GM12878 (cell line): ENCODE measurements at regions not wholly inside any gene's neighbourhood (a gene's known extent, or its start where the extent isn't known, plus 50 kb on each side); places are given as distances from the start of the nearest gene placed in this dataset.

Experiments
- ATAC-seq: fragments of 200-7000 bp; cut with Tn5 transposase; 3 replicates; pipeline ENCODE4 v1.9.1; 2020; ENCODE audit warnings: mild to moderate bottlenecking, moderate library complexity
- BruUV-seq: library from RNA; stranded (reverse); fragments of 400-500 nt; replicated peaks from 2 replicates; lab custom pipeline; 2021; lab: Mats Ljungman, UMichigan
- CTCF ChIA-PET: fragments of 300-600 bp; sonication (Branson Sonifier 250); formaldehyde crosslinking; extraction: SDS; loops from one replicate; lab custom pipeline; 2021; ENCODE audit warnings: inconsistent platforms; lab: Yijun Ruan, JAX
- POLR2A ChIA-PET: fragments of 350-600 bp; formaldehyde crosslinking; extraction: SDS; loops from one replicate; lab custom pipeline; 2021; ENCODE audit warnings: inconsistent platforms; lab: Charles Lee
- RAD21 ChIA-PET: fragments of 300-600 bp; sonication (Branson Sonifier 250); formaldehyde crosslinking; loops from one replicate; lab custom pipeline; 2023; ENCODE audit warnings: antibody characterized with exemption; ENCODE audit not compliant: unreplicated experiment; lab: Charles Lee
- SMC1A ChIA-PET: fragments of 300-600 bp; sonication (Branson Sonifier 250); formaldehyde crosslinking; loops from one replicate; lab custom pipeline; 2023; ENCODE audit not compliant: unreplicated experiment, uncharacterized antibody; lab: Charles Lee
- DNase-seq: peaks from one replicate; pipeline ENCODE4 v3.0.0-alpha.2; 2011; ENCODE audit warnings: low read depth, low spot score
- FAIRE-seq: peaks from 3 replicates; lab custom pipeline; 2011; peaks lifted over from hg19 to GRCh38; lab: Jason Lieb, UNC
- H2AFZ ChIP-seq: 2 replicates; pipeline ENCODE4 v1.6.0; 2011; ENCODE audit warnings: low read depth, low read length, control low read depth; ENCODE audit not compliant: control insufficient read depth
- H3K27ac ChIP-seq: 2 replicates; pipeline ENCODE4 v1.5.1; 2011; ENCODE audit warnings: control low read depth; ENCODE audit not compliant: control insufficient read depth, insufficient read depth
- H3K27me3 ChIP-seq, 2 experiments: replicated peaks in 1 of 2; 2 replicates each; pipeline versions ENCODE4 v1.6.0 to v1.6.1; 2011; ENCODE audit warnings: low read length in 1 of 2; ENCODE audit not compliant: control insufficient read depth in 2 of 2, insufficient read depth in 2 of 2
- H3K36me3 ChIP-seq, 2 experiments: 2 replicates each; pipeline ENCODE4 v1.5.1; 2011; ENCODE audit warnings: low read length in 1 of 2; ENCODE audit not compliant: control insufficient read depth in 2 of 2, insufficient read depth in 2 of 2
- H3K4me1 ChIP-seq: 2 replicates; pipeline ENCODE4 v1.6.1; 2011; ENCODE audit warnings: mild to moderate bottlenecking, low read length, moderate library complexity, mixed read lengths; ENCODE audit not compliant: control insufficient read depth, insufficient read depth
- H3K4me2 ChIP-seq: 2 replicates; pipeline ENCODE4 v1.6.0; 2011; ENCODE audit warnings: control low read depth; ENCODE audit not compliant: control insufficient read depth, insufficient read depth
- H3K4me3 ChIP-seq: fragments of 200-600 bp; sonication (generic); 2 replicates; pipeline ENCODE4 v1.5.1; 2016
- H3K79me2 ChIP-seq: 2 replicates; pipeline ENCODE4 v1.6.0; 2011; ENCODE audit warnings: low read length; ENCODE audit not compliant: control insufficient read depth, insufficient read depth
- H3K9ac ChIP-seq: 2 replicates; pipeline ENCODE4 v1.8.0; 2011; ENCODE audit warnings: low read length, control low read depth, mixed read lengths; ENCODE audit not compliant: control insufficient read depth, insufficient read depth
- H3K9me3 ChIP-seq: replicated peaks from 3 replicates; pipeline ENCODE4 v1.5.1; 2011; ENCODE audit warnings: mild to moderate bottlenecking, low read length; ENCODE audit not compliant: control insufficient read depth, insufficient read depth
- H4K20me1 ChIP-seq: 2 replicates; pipeline ENCODE4 v1.6.0; 2011; ENCODE audit not compliant: control insufficient read depth, insufficient read depth
- CBX5 ChIP-seq: sonication (generic); IDR thresholded peaks from 2 replicates; pipeline ENCODE4 v1.6.1; 2016; ENCODE audit warnings: low read depth, moderate library complexity, mild to moderate bottlenecking, inconsistent platforms
- CHD4 ChIP-seq: fragments of 200-600 bp; sonication (generic); IDR thresholded peaks from 2 replicates; pipeline ENCODE4 v1.6.1; 2016; ENCODE audit warnings: mild to moderate bottlenecking
- IKZF1 ChIP-seq: fragments of 450-650 bp; conservative IDR thresholded peaks from 2 replicates; pipeline ENCODE4 v1.6.1; 2017; ENCODE audit warnings: antibody characterized with exemption, mild to moderate bottlenecking
- MEF2B ChIP-seq: fragments of 450-650 bp; IDR thresholded peaks from 2 replicates; pipeline ENCODE4 v1.6.1; 2018; ENCODE audit warnings: mild to moderate bottlenecking, moderate library complexity; ENCODE audit not compliant: partially characterized antibody, poor library complexity, severe bottlenecking
- MYB ChIP-seq: fragments of 150-350 bp; IDR thresholded peaks from 2 replicates; pipeline ENCODE4 v1.6.1; 2014; ENCODE audit warnings: mild to moderate bottlenecking, low read depth, low read length, borderline replicate concordance
- PAX5 ChIP-seq: IDR thresholded peaks from 2 replicates; pipeline ENCODE4 v1.6.1; 2011; ENCODE audit warnings: low read depth, low read length, borderline replicate concordance
- SPI1 ChIP-seq: IDR thresholded peaks from 2 replicates; pipeline ENCODE4 v1.6.1; 2011; ENCODE audit warnings: low read depth, mild to moderate bottlenecking, low read length, moderate library complexity, borderline replicate concordance; ENCODE audit not compliant: insufficient read depth
- WRNIP1 ChIP-seq: IDR thresholded peaks from 2 replicates; pipeline ENCODE4 v1.6.1; 2011; ENCODE audit warnings: low read depth, low read length, improper control_type of control experiment, borderline replicate concordance
- ZZZ3 ChIP-seq: IDR thresholded peaks from 2 replicates; pipeline ENCODE4 v1.6.1; 2011; ENCODE audit warnings: low read depth; ENCODE audit not compliant: control insufficient read depth, insufficient read length
- WGBS: methylation state at CpG from one replicate; pipeline ENCODE4 v1.1.6; 2016; ENCODE audit warnings: low lambda C conversion rate; ENCODE audit not compliant: insufficient replicate concordance, insufficient coverage; ENCODE audit errors: missing lambda C conversion rate; 5-methylcytosine and 5-hydroxymethylcytosine counted together
- in situ Hi-C: fragments of 300-500 bp; cut with MboI; formaldehyde crosslinking; loops from 9 replicates; pipeline ENCODE4 v1.14.3; 2018; ENCODE audit warnings: mixed read lengths
- intact Hi-C: fragments of 100-400 bp; cut with micrococcal nuclease; formaldehyde crosslinking; loops from one replicate; pipeline ENCODE4 v1.14.2; 2022; ENCODE audit not compliant: unreplicated experiment
- TF ChIP-seq, protein P1 (sequence below): IDR thresholded peaks from 2 replicates; pipeline ENCODE4 v1.6.1; 2011; ENCODE audit warnings: borderline replicate concordance, low read depth, mild to moderate bottlenecking, moderate library complexity, mixed read lengths, low read length; ENCODE audit not compliant: insufficient read depth; ENCODE audit errors: extremely low read length
- TF ChIP-seq, protein P2 (sequence below): fragments of 150-350 bp; IDR thresholded peaks from 2 replicates; pipeline ENCODE4 v1.6.1; 2014; ENCODE audit warnings: mild to moderate bottlenecking, low read depth, low read length
- TF ChIP-seq, protein P3 (sequence below): fragments of 450-650 bp; IDR thresholded peaks from 2 replicates; pipeline ENCODE4 v1.6.1; 2014; ENCODE audit warnings: mild to moderate bottlenecking

DNA sequence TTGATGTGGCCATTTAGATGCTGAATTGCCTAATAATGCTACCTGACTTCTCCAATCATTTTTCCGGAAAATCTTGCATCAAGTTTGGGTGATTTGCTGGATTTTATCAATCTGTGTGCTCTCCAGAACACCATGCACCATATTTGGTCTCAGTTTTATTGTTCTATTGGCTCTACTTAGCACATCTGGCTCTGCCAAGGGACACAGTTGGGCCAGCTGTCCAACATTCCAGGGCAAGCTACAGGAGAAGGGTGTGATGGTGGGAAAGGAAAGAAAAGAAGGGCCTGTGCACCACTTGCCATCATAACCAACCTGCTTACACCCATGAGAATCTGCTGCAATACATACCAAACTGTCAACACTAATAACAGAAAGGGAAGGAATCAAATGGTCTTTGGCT lies 90.2 kb upstream of the NFIA start:
- no peak overlapping the region for H3K4me3 ChIP-seq
- no peaks in the 10 kb centered on the region for H3K79me2 ChIP-seq
- no peaks in the 10 kb centered on the region for H3K4me1 ChIP-seq
- no peak overlapping the region for H3K9ac ChIP-seq
- ATAC-seq (no peak), DNase-seq (no peak), FAIRE-seq (no peak)
- ChIA-PET SMC1A (no interaction called here), POLR2A (no interaction called here), CTCF (interaction anchor here (0.7 kb wide), 1 partner anchor 320 kb away, joined by 3 read pairs; no protein-coding TSS in a partner anchor), RAD21 (no interaction called here)
- H3K9me3 ChIP-seq, result no peaks in the 10 kb centered on the region
- H4K20me1 ChIP-seq, result no peaks in the 10 kb centered on the region
- no peak overlapping the region for H2AFZ ChIP-seq
- intact Hi-C loops (no loop called here), in situ Hi-C loops (no loop called here)
- 0% methylated on average over 1 of the region's 1 CpG for WGBS
- H3K4me2 ChIP-seq, result no peak overlapping the region
- BruUV-seq, result no TSS peak
- no peaks in the 10 kb centered on the region for H3K27me3 ChIP-seq
- TF ChIP-seq WRNIP1 (no peak), MEF2B (no peak), CHD4 (no peak), CBX5 (no peak), IKZF1 (no peak), SPI1 (no peak), MYB (no peak), ZZZ3 (no peak), PAX5 (no peak)
- TF ChIP-seq, protein P1, sequence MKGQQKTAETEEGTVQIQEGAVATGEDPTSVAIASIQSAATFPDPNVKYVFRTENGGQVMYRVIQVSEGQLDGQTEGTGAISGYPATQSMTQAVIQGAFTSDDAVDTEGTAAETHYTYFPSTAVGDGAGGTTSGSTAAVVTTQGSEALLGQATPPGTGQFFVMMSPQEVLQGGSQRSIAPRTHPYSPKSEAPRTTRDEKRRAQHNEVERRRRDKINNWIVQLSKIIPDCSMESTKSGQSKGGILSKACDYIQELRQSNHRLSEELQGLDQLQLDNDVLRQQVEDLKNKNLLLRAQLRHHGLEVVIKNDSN, result no peak
- TF ChIP-seq, protein P2, sequence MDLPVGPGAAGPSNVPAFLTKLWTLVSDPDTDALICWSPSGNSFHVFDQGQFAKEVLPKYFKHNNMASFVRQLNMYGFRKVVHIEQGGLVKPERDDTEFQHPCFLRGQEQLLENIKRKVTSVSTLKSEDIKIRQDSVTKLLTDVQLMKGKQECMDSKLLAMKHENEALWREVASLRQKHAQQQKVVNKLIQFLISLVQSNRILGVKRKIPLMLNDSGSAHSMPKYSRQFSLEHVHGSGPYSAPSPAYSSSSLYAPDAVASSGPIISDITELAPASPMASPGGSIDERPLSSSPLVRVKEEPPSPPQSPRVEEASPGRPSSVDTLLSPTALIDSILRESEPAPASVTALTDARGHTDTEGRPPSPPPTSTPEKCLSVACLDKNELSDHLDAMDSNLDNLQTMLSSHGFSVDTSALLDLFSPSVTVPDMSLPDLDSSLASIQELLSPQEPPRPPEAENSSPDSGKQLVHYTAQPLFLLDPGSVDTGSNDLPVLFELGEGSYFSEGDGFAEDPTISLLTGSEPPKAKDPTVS, result no peak
- TF ChIP-seq, protein P3, sequence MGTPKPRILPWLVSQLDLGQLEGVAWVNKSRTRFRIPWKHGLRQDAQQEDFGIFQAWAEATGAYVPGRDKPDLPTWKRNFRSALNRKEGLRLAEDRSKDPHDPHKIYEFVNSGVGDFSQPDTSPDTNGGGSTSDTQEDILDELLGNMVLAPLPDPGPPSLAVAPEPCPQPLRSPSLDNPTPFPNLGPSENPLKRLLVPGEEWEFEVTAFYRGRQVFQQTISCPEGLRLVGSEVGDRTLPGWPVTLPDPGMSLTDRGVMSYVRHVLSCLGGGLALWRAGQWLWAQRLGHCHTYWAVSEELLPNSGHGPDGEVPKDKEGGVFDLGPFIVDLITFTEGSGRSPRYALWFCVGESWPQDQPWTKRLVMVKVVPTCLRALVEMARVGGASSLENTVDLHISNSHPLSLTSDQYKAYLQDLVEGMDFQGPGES, result no peak
- H3K36me3 ChIP-seq, result no peaks in the 10 kb centered on the region
- no peak overlapping the region for H3K27ac ChIP-seq
